ENCODE measurements at regions not wholly inside any gene's neighbourhood (a gene's known extent, or its start where the extent isn't known, plus 50 kb on each side); places are given as distances from the start of the nearest gene placed in this dataset.

- Histone ChIP-seq H3K4me1 (ENCODE audit: control insufficient read depth in 2 of 2, insufficient read depth in 1 of 2, low read depth in 1 of 2, low read length in 2 of 2) (no peaks in the 10 kb centered on the region), H3K23ac (ENCODE audit: low read depth, low read length, poor library complexity) (no peak overlapping the region), H3K4ac (ENCODE audit: low read length) (no peak overlapping the region), H2AK5ac (ENCODE audit: low read depth, low read length) (peak overlapping the region; percentile 24), H2BK15ac (ENCODE audit: low read length) (no peak overlapping the region), H2AFZ (ENCODE audit: low read length) (no peak overlapping the region), H3K9me3 (replicated peaks in 1 of 2; ENCODE audit: control insufficient read depth in 2 of 2, insufficient read depth in 1 of 2, low read depth in 1 of 2, low read length in 2 of 2) (no peaks in the 10 kb centered on the region), H4K91ac (ENCODE audit: low read depth, low read length, poor library complexity) (no peak overlapping the region), H3K14ac (ENCODE audit: low read length) (no peak overlapping the region), H3K4me3 (ENCODE audit: low read length in 2 of 2) (no peak overlapping the region), H4K8ac (ENCODE audit: low read depth, low read length) (no peak overlapping the region), H3K18ac (ENCODE audit: low read length) (peak overlapping the region; percentile 33), H2BK5ac (ENCODE audit: low read length) (no peak overlapping the region), H3K27me3 (ENCODE audit: control insufficient read depth in 3 of 3, insufficient read depth in 3 of 3, low read depth in 1 of 3, low read length in 3 of 3) (peaks cover 0 to 47% (median 0%) of the 10 kb centered on the region in 3 experiments), H3K79me1 (ENCODE audit: low read depth, low read length) (no peaks in the 10 kb centered on the region), H2BK12ac (ENCODE audit: low read length) (no peak overlapping the region), H2BK120ac (ENCODE audit: low read depth, low read length) (no peak overlapping the region), H3K36me3 (replicated peaks in 1 of 2; ENCODE audit: control insufficient read depth in 2 of 2, insufficient read depth in 2 of 2, low read length in 2 of 2) (no peaks in the 10 kb centered on the region), H3K4me2 (ENCODE audit: insufficient read depth, low read length, poor library complexity, severe bottlenecking) (no peak overlapping the region), H3K9ac (ENCODE audit: low read depth, low read length, poor library complexity) (no peak overlapping the region), H3K27ac (replicated peaks; ENCODE audit: low read length) (no peak overlapping the region)
- DNase-seq (ENCODE audit: low spot score), result no peak
- no CpG with 5 or more reads among the region's 16 CpGs for WGBS, 2 donors (ENCODE audit: extremely low coverage in 2 of 2, insufficient read length in 2 of 2, insufficient replicate concordance in 1 of 2)
Measured at GRCh38 chr2:120425014-120425413, 79.1 kb downstream of the INHBB start.

GRCh38 chr2:120428748-120429147, 82.8 kb downstream of the INHBB start:
- no peak overlapping the region for H2AK5ac ChIP-seq (ENCODE audit: low read depth, low read length)
- H3K9ac ChIP-seq (ENCODE audit: low read depth, low read length, poor library complexity), result no peak overlapping the region
- H3K18ac ChIP-seq (ENCODE audit: low read length), result no peak overlapping the region
- H3K4me2 ChIP-seq (ENCODE audit: insufficient read depth, low read length, poor library complexity, severe bottlenecking), result no peak overlapping the region
- H3K9me3 ChIP-seq (replicated peaks in 1 of 2; ENCODE audit: control insufficient read depth in 2 of 2, insufficient read depth in 1 of 2, low read depth in 1 of 2, low read length in 2 of 2), result no peaks in the 10 kb centered on the region
- H3K36me3 ChIP-seq (replicated peaks in 1 of 2; ENCODE audit: control insufficient read depth in 2 of 2, insufficient read depth in 2 of 2, low read length in 2 of 2), result no peaks in the 10 kb centered on the region
- H2BK120ac ChIP-seq (ENCODE audit: low read depth, low read length), result no peak overlapping the region
- H3K23ac ChIP-seq (ENCODE audit: low read depth, low read length, poor library complexity), result no peak overlapping the region
- H2BK15ac ChIP-seq (ENCODE audit: low read length), result no peak overlapping the region
- no peaks in the 10 kb centered on the region for H3K4me1 ChIP-seq (ENCODE audit: control insufficient read depth in 2 of 2, insufficient read depth in 1 of 2, low read depth in 1 of 2, low read length in 2 of 2)
- H3K79me1 ChIP-seq (ENCODE audit: low read depth, low read length), result no peaks in the 10 kb centered on the region
- H4K91ac ChIP-seq (ENCODE audit: low read depth, low read length, poor library complexity), result no peak overlapping the region
- H2AFZ ChIP-seq (ENCODE audit: low read length), result no peak overlapping the region
- H3K27me3 ChIP-seq (ENCODE audit: control insufficient read depth in 3 of 3, insufficient read depth in 3 of 3, low read depth in 1 of 3, low read length in 3 of 3), result peaks cover 0 to 64% (median 0%) of the 10 kb centered on the region in 3 experiments
- no CpG with 5 or more reads among the region's 6 CpGs for WGBS, 2 donors (ENCODE audit: extremely low coverage in 2 of 2, insufficient read length in 2 of 2, insufficient replicate concordance in 1 of 2)
- no peak for DNase-seq (ENCODE audit: low spot score)
- no peak overlapping the region for H3K4me3 ChIP-seq (ENCODE audit: low read length in 2 of 2)
- H3K4ac ChIP-seq (ENCODE audit: low read length), result no peak overlapping the region
- no peak overlapping the region for H2BK12ac ChIP-seq (ENCODE audit: low read length)
- H3K27ac ChIP-seq (replicated peaks; ENCODE audit: low read length), result no peak overlapping the region
- H4K8ac ChIP-seq (ENCODE audit: low read depth, low read length), result no peak overlapping the region
- H3K14ac ChIP-seq (ENCODE audit: low read length), result no peak overlapping the region
- no peak overlapping the region for H2BK5ac ChIP-seq (ENCODE audit: low read length)

GRCh38 chr2:120429586-120430500, 83.9 kb downstream of the INHBB start:
- WGBS, 2 donors (ENCODE audit: extremely low coverage in 2 of 2, insufficient read length in 2 of 2, insufficient replicate concordance in 1 of 2), result no CpG with 5 or more reads among the region's 8 CpGs
- H2BK120ac ChIP-seq (ENCODE audit: low read depth, low read length), result no peak overlapping the region
- no peak overlapping the region for H3K4me3 ChIP-seq (ENCODE audit: low read length in 2 of 2)
- H3K27me3 ChIP-seq (ENCODE audit: control insufficient read depth in 3 of 3, insufficient read depth in 3 of 3, low read depth in 1 of 3, low read length in 3 of 3), result peaks cover 0 to 68% (median 0%) of the 10 kb centered on the region in 3 experiments
- H3K9ac ChIP-seq (ENCODE audit: low read depth, low read length, poor library complexity), result no peak overlapping the region
- no peak overlapping the region for H3K4ac ChIP-seq (ENCODE audit: low read length)
- no peak overlapping the region for H3K14ac ChIP-seq (ENCODE audit: low read length)
- no peak for DNase-seq (ENCODE audit: low spot score)
- H2BK12ac ChIP-seq (ENCODE audit: low read length), result no peak overlapping the region
- H3K23ac ChIP-seq (ENCODE audit: low read depth, low read length, poor library complexity), result no peak overlapping the region
- H3K18ac ChIP-seq (ENCODE audit: low read length), result no peak overlapping the region
- no peak overlapping the region for H2AFZ ChIP-seq (ENCODE audit: low read length)
- no peak overlapping the region for H4K91ac ChIP-seq (ENCODE audit: low read depth, low read length, poor library complexity)
- no peak overlapping the region for H3K27ac ChIP-seq (replicated peaks; ENCODE audit: low read length)
- H2AK5ac ChIP-seq (ENCODE audit: low read depth, low read length), result no peak overlapping the region
- H3K4me1 ChIP-seq (ENCODE audit: control insufficient read depth in 2 of 2, insufficient read depth in 1 of 2, low read depth in 1 of 2, low read length in 2 of 2), result no peaks in the 10 kb centered on the region
- H3K9me3 ChIP-seq (replicated peaks in 1 of 2; ENCODE audit: control insufficient read depth in 2 of 2, insufficient read depth in 1 of 2, low read depth in 1 of 2, low read length in 2 of 2), result no peaks in the 10 kb centered on the region
- no peaks in the 10 kb centered on the region for H3K36me3 ChIP-seq (replicated peaks in 1 of 2; ENCODE audit: control insufficient read depth in 2 of 2, insufficient read depth in 2 of 2, low read length in 2 of 2)
- H2BK15ac ChIP-seq (ENCODE audit: low read length), result no peak overlapping the region
- H2BK5ac ChIP-seq (ENCODE audit: low read length), result no peak overlapping the region
- no peak overlapping the region for H3K4me2 ChIP-seq (ENCODE audit: insufficient read depth, low read length, poor library complexity, severe bottlenecking)
- no peak overlapping the region for H4K8ac ChIP-seq (ENCODE audit: low read depth, low read length)
- no peaks in the 10 kb centered on the region for H3K79me1 ChIP-seq (ENCODE audit: low read depth, low read length)

GRCh38 chr2:120430501-120430830, 84.5 kb downstream of the INHBB start:
- Histone ChIP-seq H3K79me1 (ENCODE audit: low read depth, low read length) (no peaks in the 10 kb centered on the region), H2BK5ac (ENCODE audit: low read length) (no peak overlapping the region), H3K14ac (ENCODE audit: low read length) (no peak overlapping the region), H4K91ac (ENCODE audit: low read depth, low read length, poor library complexity) (no peak overlapping the region), H3K36me3 (replicated peaks in 1 of 2; ENCODE audit: control insufficient read depth in 2 of 2, insufficient read depth in 2 of 2, low read length in 2 of 2) (no peaks in the 10 kb centered on the region), H3K4me2 (ENCODE audit: insufficient read depth, low read length, poor library complexity, severe bottlenecking) (no peak overlapping the region), H2AK5ac (ENCODE audit: low read depth, low read length) (no peak overlapping the region), H3K9ac (ENCODE audit: low read depth, low read length, poor library complexity) (no peak overlapping the region), H2BK120ac (ENCODE audit: low read depth, low read length) (no peak overlapping the region), H3K4me1 (ENCODE audit: control insufficient read depth in 2 of 2, insufficient read depth in 1 of 2, low read depth in 1 of 2, low read length in 2 of 2) (no peaks in the 10 kb centered on the region), H2BK12ac (ENCODE audit: low read length) (no peak overlapping the region), H3K4ac (ENCODE audit: low read length) (no peak overlapping the region), H3K27me3 (ENCODE audit: control insufficient read depth in 3 of 3, insufficient read depth in 3 of 3, low read depth in 1 of 3, low read length in 3 of 3) (peaks cover 0 to 70% (median 5%) of the 10 kb centered on the region in 3 experiments), H3K4me3 (ENCODE audit: low read length in 2 of 2) (no peak overlapping the region), H3K18ac (ENCODE audit: low read length) (no peak overlapping the region), H2AFZ (ENCODE audit: low read length) (no peak overlapping the region), H3K27ac (replicated peaks; ENCODE audit: low read length) (no peak overlapping the region), H2BK15ac (ENCODE audit: low read length) (no peak overlapping the region), H3K9me3 (replicated peaks in 1 of 2; ENCODE audit: control insufficient read depth in 2 of 2, insufficient read depth in 1 of 2, low read depth in 1 of 2, low read length in 2 of 2) (no peaks in the 10 kb centered on the region), H3K23ac (ENCODE audit: low read depth, low read length, poor library complexity) (no peak overlapping the region), H4K8ac (ENCODE audit: low read depth, low read length) (no peak overlapping the region)
- no peak for DNase-seq (ENCODE audit: low spot score)
- no CpG with 5 or more reads among the region's 5 CpGs for whole genome bisulfite sequencing, 2 donors (ENCODE audit: extremely low coverage in 2 of 2, insufficient read length in 2 of 2, insufficient replicate concordance in 1 of 2)

Data from neuronal stem cell (in vitro differentiated cells).